GM12878 (cell line): ENCODE measurements at regions not wholly inside any gene's neighbourhood (a gene's known extent, or its start where the extent isn't known, plus 50 kb on each side); places are given as distances from the start of the nearest gene placed in this dataset.

ENCODE experiments used
- ATAC-seq: fragments of 200-7000 bp; cut with Tn5 transposase; 3 replicates; pipeline ENCODE4 v1.9.1; 2020; ENCODE audit warnings: mild to moderate bottlenecking, moderate library complexity
- BruUV-seq: library from RNA; stranded (reverse); fragments of 400-500 nt; replicated peaks from 2 replicates; lab custom pipeline; 2021; lab: Mats Ljungman, UMichigan
- CTCF ChIA-PET: fragments of 300-600 bp; sonication (Branson Sonifier 250); formaldehyde crosslinking; extraction: SDS; loops from one replicate; lab custom pipeline; 2021; ENCODE audit warnings: inconsistent platforms; lab: Yijun Ruan, JAX
- POLR2A ChIA-PET: fragments of 350-600 bp; formaldehyde crosslinking; extraction: SDS; loops from one replicate; lab custom pipeline; 2021; ENCODE audit warnings: inconsistent platforms; lab: Charles Lee
- RAD21 ChIA-PET: fragments of 300-600 bp; sonication (Branson Sonifier 250); formaldehyde crosslinking; loops from one replicate; lab custom pipeline; 2023; ENCODE audit warnings: antibody characterized with exemption; ENCODE audit not compliant: unreplicated experiment; lab: Charles Lee
- SMC1A ChIA-PET: fragments of 300-600 bp; sonication (Branson Sonifier 250); formaldehyde crosslinking; loops from one replicate; lab custom pipeline; 2023; ENCODE audit not compliant: unreplicated experiment, uncharacterized antibody; lab: Charles Lee
- DNase-seq: peaks from one replicate; pipeline ENCODE4 v3.0.0-alpha.2; 2011; ENCODE audit warnings: low read depth, low spot score
- FAIRE-seq: peaks from 3 replicates; lab custom pipeline; 2011; peaks lifted over from hg19 to GRCh38; lab: Jason Lieb, UNC
- H2AFZ ChIP-seq: 2 replicates; pipeline ENCODE4 v1.6.0; 2011; ENCODE audit warnings: low read depth, low read length, control low read depth; ENCODE audit not compliant: control insufficient read depth
- H3K27ac ChIP-seq: 2 replicates; pipeline ENCODE4 v1.5.1; 2011; ENCODE audit warnings: control low read depth; ENCODE audit not compliant: control insufficient read depth, insufficient read depth
- H3K27me3 ChIP-seq, 2 experiments: replicated peaks in 1 of 2; 2 replicates each; pipeline versions ENCODE4 v1.6.0 to v1.6.1; 2011; ENCODE audit warnings: low read length in 1 of 2; ENCODE audit not compliant: control insufficient read depth in 2 of 2, insufficient read depth in 2 of 2
- H3K36me3 ChIP-seq, 2 experiments: 2 replicates each; pipeline ENCODE4 v1.5.1; 2011; ENCODE audit warnings: low read length in 1 of 2; ENCODE audit not compliant: control insufficient read depth in 2 of 2, insufficient read depth in 2 of 2
- H3K4me1 ChIP-seq: 2 replicates; pipeline ENCODE4 v1.6.1; 2011; ENCODE audit warnings: mild to moderate bottlenecking, low read length, moderate library complexity, mixed read lengths; ENCODE audit not compliant: control insufficient read depth, insufficient read depth
- H3K4me2 ChIP-seq: 2 replicates; pipeline ENCODE4 v1.6.0; 2011; ENCODE audit warnings: control low read depth; ENCODE audit not compliant: control insufficient read depth, insufficient read depth
- H3K4me3 ChIP-seq: fragments of 200-600 bp; sonication (generic); 2 replicates; pipeline ENCODE4 v1.5.1; 2016
- H3K79me2 ChIP-seq: 2 replicates; pipeline ENCODE4 v1.6.0; 2011; ENCODE audit warnings: low read length; ENCODE audit not compliant: control insufficient read depth, insufficient read depth
- H3K9ac ChIP-seq: 2 replicates; pipeline ENCODE4 v1.8.0; 2011; ENCODE audit warnings: low read length, control low read depth, mixed read lengths; ENCODE audit not compliant: control insufficient read depth, insufficient read depth
- H3K9me3 ChIP-seq: replicated peaks from 3 replicates; pipeline ENCODE4 v1.5.1; 2011; ENCODE audit warnings: mild to moderate bottlenecking, low read length; ENCODE audit not compliant: control insufficient read depth, insufficient read depth
- H4K20me1 ChIP-seq: 2 replicates; pipeline ENCODE4 v1.6.0; 2011; ENCODE audit not compliant: control insufficient read depth, insufficient read depth
- HDAC2 ChIP-seq: fragments of 200-600 bp; sonication (generic); IDR thresholded peaks from 2 replicates; pipeline ENCODE4 v1.6.1; 2017
- NFYA ChIP-seq: IDR thresholded peaks from 2 replicates; pipeline ENCODE4 v1.6.1; 2011; ENCODE audit warnings: low read depth, mild to moderate bottlenecking, low read length, improper control_type of control experiment, borderline replicate concordance
- SMARCA5 ChIP-seq: fragments of 450-650 bp; IDR thresholded peaks from 2 replicates; pipeline ENCODE4 v1.6.1; 2017; ENCODE audit warnings: mild to moderate bottlenecking
- WGBS: methylation state at CpG from one replicate; pipeline ENCODE4 v1.1.6; 2016; ENCODE audit warnings: low lambda C conversion rate; ENCODE audit not compliant: insufficient replicate concordance, insufficient coverage; ENCODE audit errors: missing lambda C conversion rate; 5-methylcytosine and 5-hydroxymethylcytosine counted together
- in situ Hi-C: fragments of 300-500 bp; cut with MboI; formaldehyde crosslinking; loops from 9 replicates; pipeline ENCODE4 v1.14.3; 2018; ENCODE audit warnings: mixed read lengths
- intact Hi-C: fragments of 100-400 bp; cut with micrococcal nuclease; formaldehyde crosslinking; loops from one replicate; pipeline ENCODE4 v1.14.2; 2022; ENCODE audit not compliant: unreplicated experiment
- TF ChIP-seq, protein P1 (sequence below): fragments of 450-650 bp; IDR thresholded peaks from 2 replicates; pipeline ENCODE4 v1.6.1; 2017; ENCODE audit warnings: mild to moderate bottlenecking, low read depth, inconsistent platforms; ENCODE audit not compliant: poor library complexity, severe bottlenecking

DNA sequence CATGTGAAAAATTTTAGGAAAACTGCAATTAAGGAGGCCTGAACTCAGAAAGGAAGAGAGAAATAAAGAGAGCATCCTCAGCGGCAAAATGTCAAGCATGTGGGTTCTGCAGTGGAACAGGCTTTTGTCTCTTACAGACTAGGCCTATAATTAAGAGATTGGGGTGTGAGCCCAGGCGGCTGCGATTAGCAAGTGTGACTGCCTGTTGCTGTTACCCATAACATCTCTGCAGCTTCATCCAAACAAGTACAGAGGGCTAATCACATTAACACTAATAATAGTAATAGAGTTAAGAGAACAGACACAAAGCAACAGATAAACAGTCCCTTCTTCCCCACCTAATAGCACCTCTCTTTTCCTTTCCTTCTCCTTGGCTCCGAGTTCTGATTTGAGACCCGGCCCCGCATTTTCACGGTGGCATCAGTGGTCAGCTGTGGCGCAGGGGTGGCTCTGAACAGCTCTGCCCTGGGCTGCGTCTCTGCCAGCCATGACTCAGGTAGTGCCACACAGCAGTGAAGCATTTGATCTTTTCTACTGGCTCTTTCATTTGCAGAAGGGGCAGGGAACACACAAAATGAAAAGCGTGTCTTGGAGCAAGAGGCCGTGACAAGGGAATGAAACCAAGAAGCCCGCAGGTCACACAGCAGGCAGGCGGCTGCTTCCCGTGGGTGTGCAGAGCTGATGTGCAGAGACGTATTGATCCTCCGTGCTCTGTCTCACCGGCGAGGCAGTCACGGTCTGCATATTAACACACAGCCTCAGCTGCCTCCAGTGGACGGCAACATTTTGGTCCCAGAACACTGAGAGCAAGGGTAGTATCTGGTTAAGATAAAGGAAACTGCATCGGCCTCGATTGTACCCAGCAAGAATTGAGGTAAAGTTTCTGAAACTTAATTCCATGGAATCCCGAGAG, 103.1 kb downstream of the KLF6 start:
- ATAC-seq, result no peak
- POLR2A ChIA-PET, result no interaction called here
- no peak overlapping the region for H3K4me3 ChIP-seq
- no peak overlapping the region for H3K27ac ChIP-seq
- 70% methylated on average over 23 of the region's 23 CpGs for WGBS
- FAIRE-seq, result no peak
- intact Hi-C loops, result no loop called here
- H3K4me2 ChIP-seq, result no peak overlapping the region
- no peak overlapping the region for H3K9ac ChIP-seq
- in situ Hi-C loops, result no loop called here
- no peaks in the 10 kb centered on the region for H3K4me1 ChIP-seq
- CTCF ChIA-PET, result interaction anchor here (1.2 kb wide), 1 partner anchor 59 kb away, joined by 3 read pairs; no protein-coding TSS in a partner anchor
- H3K36me3 ChIP-seq, result no peaks in the 10 kb centered on the region
- TF ChIP-seq HDAC2, result no peak
- no peak for TF ChIP-seq SMARCA5
- TF ChIP-seq, protein P1, sequence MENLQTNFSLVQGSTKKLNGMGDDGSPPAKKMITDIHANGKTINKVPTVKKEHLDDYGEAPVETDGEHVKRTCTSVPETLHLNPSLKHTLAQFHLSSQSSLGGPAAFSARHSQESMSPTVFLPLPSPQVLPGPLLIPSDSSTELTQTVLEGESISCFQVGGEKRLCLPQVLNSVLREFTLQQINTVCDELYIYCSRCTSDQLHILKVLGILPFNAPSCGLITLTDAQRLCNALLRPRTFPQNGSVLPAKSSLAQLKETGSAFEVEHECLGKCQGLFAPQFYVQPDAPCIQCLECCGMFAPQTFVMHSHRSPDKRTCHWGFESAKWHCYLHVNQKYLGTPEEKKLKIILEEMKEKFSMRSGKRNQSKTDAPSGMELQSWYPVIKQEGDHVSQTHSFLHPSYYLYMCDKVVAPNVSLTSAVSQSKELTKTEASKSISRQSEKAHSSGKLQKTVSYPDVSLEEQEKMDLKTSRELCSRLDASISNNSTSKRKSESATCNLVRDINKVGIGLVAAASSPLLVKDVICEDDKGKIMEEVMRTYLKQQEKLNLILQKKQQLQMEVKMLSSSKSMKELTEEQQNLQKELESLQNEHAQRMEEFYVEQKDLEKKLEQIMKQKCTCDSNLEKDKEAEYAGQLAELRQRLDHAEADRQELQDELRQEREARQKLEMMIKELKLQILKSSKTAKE, result no peak
- no peak for TF ChIP-seq NFYA
- TF ChIP-seq, all 136 proteins: peak for 0
- Histone ChIP-seq H3K9me3 (no peaks in the 10 kb centered on the region), H4K20me1 (no peaks in the 10 kb centered on the region), H3K79me2 (no peaks in the 10 kb centered on the region), H3K27me3 (no peaks in the 10 kb centered on the region), H2AFZ (no peak overlapping the region)
- no peak for DNase-seq
- ChIA-PET SMC1A (no interaction called here), RAD21 (no interaction called here)
- BruUV-seq, result no TSS peak
